ENCODE measurements at regions not wholly inside any gene's neighbourhood (a gene's known extent, or its start where the extent isn't known, plus 50 kb on each side); places are given as distances from the start of the nearest gene placed in this dataset.

DNA sequence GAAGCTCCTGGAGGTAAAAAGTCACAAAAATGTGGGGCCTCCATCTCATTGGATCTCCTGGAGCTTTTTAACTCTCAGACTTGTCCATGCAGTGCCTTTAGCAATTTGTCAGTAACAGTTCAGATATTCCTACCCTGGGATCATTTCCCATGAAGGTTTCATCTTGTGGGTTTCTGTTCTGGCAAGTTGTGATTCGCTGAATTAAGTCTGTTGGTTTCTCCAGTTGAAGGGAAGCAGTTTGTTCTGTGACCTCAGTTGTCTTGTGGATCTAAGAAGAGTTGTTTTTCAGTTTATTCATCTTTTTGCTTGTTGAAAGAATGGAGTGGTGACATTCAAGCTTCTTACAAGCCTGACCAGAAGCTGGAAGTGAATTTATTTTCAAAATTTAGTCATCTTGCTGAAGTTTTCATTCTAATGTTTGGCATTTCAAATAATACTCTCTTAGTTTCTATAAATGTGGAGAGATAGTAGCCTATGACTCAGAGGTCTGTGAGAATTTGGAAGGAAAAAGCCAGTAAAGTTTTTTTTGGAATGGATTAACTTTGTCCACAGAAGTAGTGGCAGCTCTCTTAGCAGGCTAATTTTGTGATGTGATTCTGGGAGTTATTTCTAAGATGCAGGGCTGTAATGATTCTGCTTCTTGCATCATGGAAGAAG, 120.1 kb upstream of the CSNK1A1L start:
- H3K27ac ChIP-seq = no peak overlapping the region
- no peaks in the 10 kb centered on the region for H3K36me3 ChIP-seq (replicated peaks in 1 of 2)
- TF ChIP-seq, protein P1, sequence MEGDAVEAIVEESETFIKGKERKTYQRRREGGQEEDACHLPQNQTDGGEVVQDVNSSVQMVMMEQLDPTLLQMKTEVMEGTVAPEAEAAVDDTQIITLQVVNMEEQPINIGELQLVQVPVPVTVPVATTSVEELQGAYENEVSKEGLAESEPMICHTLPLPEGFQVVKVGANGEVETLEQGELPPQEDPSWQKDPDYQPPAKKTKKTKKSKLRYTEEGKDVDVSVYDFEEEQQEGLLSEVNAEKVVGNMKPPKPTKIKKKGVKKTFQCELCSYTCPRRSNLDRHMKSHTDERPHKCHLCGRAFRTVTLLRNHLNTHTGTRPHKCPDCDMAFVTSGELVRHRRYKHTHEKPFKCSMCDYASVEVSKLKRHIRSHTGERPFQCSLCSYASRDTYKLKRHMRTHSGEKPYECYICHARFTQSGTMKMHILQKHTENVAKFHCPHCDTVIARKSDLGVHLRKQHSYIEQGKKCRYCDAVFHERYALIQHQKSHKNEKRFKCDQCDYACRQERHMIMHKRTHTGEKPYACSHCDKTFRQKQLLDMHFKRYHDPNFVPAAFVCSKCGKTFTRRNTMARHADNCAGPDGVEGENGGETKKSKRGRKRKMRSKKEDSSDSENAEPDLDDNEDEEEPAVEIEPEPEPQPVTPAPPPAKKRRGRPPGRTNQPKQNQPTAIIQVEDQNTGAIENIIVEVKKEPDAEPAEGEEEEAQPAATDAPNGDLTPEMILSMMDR (IDR thresholded peaks at IDR 0.05) = no peak
- TF ChIP-seq POLR2A (IDR thresholded peaks at IDR 0.05) = no peak
- no peaks in the 10 kb centered on the region for H3K9me3 ChIP-seq (replicated peaks in 1 of 3)
- H3K27me3 ChIP-seq = no peaks in the 10 kb centered on the region
- 38 to 57% (median 52%) methylated on average over 1 of the region's 1 CpG for WGBS, 4 donors
- no peak for DNase-seq
- intact Hi-C loops (cut with DNase I) = no loop called here
- no peak overlapping the region for H3K4me3 ChIP-seq
- no peaks in the 10 kb centered on the region for H3K4me1 ChIP-seq (replicated peaks in 1 of 2)

DNA sequence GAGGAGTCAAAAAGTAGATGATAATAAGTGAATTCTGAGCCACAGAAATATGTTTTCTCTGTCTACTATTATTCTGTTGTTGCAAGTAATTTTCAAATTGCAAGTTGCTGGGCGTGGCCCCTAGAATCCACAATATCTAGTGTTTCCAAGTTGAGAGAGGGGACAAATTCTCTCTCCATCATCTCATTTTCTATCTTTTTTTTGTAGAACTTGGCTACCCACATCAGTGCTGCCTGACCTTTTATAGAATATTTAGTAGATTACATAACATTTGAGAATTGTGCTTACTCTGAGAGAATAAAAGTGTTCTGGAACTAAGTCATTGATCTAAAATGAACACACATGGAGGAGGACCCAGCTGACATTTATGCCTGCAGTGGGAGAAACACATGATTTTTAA, 110.9 kb upstream of the CSNK1A1L start:
- H3K27me3 ChIP-seq = no peaks in the 10 kb centered on the region
- WGBS, 4 donors = 54 to 75% (median 58%) methylated on average over 1 of the region's 1 CpG
- TF ChIP-seq, protein P1 (IDR thresholded peaks at IDR 0.05) = no peak
- intact Hi-C loops (cut with DNase I) = no loop called here
- no peak for DNase-seq
- no peak overlapping the region for H3K4me3 ChIP-seq
- no peaks in the 10 kb centered on the region for H3K36me3 ChIP-seq (replicated peaks in 1 of 2)
- no peaks in the 10 kb centered on the region for H3K4me1 ChIP-seq (replicated peaks in 1 of 2)
- H3K9me3 ChIP-seq (replicated peaks in 1 of 3) = no peaks in the 10 kb centered on the region
- H3K27ac ChIP-seq = no peak overlapping the region

DNA sequence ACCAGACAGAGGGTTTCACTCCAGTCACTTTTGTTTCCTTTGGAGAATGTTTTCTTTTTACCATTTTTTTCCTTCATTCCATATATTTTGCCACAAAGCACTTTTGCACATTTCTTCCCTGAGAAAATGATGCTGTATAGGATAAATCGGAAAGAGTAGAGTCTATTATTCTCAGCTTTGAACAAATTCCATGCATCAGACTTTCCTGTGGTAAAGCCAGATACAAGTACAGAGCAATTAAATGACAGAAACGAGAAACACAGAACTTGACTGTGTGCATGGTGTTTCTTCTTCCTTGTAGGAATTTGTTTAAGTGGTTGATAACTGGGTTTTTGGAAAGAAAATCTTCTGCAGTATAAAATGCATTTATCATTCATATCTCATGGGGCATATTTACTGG, 107.4 kb upstream of the CSNK1A1L start:
- WGBS, 4 donors = 43 to 69% (median 54%) methylated on average over 2 of the region's 2 CpGs
- DNase-seq = no peak
- H3K27ac ChIP-seq = no peak overlapping the region
- no peak for TF ChIP-seq POLR2A (IDR thresholded peaks at IDR 0.05)
- TF ChIP-seq, protein P1 (IDR thresholded peaks at IDR 0.05) = no peak
- no peaks in the 10 kb centered on the region for H3K4me1 ChIP-seq (replicated peaks in 1 of 2)
- H3K27me3 ChIP-seq = no peaks in the 10 kb centered on the region
- no peaks in the 10 kb centered on the region for H3K36me3 ChIP-seq (replicated peaks in 1 of 2)
- intact Hi-C loops (cut with DNase I) = no loop called here
- no peak overlapping the region for H3K4me3 ChIP-seq
- H3K9me3 ChIP-seq (replicated peaks in 1 of 3) = no peaks in the 10 kb centered on the region

DNA sequence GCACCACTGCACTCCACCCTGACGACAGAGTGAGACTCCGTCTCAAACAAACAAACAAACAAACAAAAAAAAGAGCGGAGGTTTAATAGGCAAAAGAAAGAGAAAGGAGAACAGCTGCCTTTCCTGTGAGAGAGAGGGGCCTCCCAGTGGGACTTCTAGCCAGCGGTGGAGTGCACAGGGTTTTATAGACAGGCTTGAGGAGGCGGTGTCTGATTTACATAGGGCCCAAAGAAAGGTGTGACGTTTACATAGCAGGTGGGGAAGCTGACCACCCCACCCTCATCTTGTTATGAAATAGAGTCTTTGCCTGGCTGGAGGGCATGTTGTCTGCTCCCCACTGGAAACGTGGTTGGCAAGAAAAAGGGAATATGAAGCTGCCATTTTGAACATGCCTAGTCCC, 106.0 kb upstream of the CSNK1A1L start:
- no peak for TF ChIP-seq POLR2A (IDR thresholded peaks at IDR 0.05)
- TF ChIP-seq, protein P1 (IDR thresholded peaks at IDR 0.05) = no peak
- Histone ChIP-seq H3K27me3 (no peaks in the 10 kb centered on the region), H3K4me3 (no peak overlapping the region), H3K27ac (no peak overlapping the region), H3K36me3 (replicated peaks in 1 of 2) (no peaks in the 10 kb centered on the region), H3K4me1 (replicated peaks in 1 of 2) (no peaks in the 10 kb centered on the region), H3K9me3 (replicated peaks in 1 of 3) (no peaks in the 10 kb centered on the region)
- intact Hi-C loops (cut with DNase I) = no loop called here
- no peak for DNase-seq
- WGBS, 4 donors = 71 to 75% (median 74%) methylated on average over 7 of the region's 7 CpGs
